Putamen (tissue), 1 donor: ENCODE measurements at regions not wholly inside any gene's neighbourhood (a gene's known extent, or its start where the extent isn't known, plus 50 kb on each side); places are given as distances from the start of the nearest gene placed in this dataset.
A peak's percentile ranks its signal among the peaks of the same experiment; 100 is the strongest.

ENCODE experiments used
- DNase-seq: peaks from one replicate; pipeline ENCODE4 v3.0.0-alpha.2; 2016; ENCODE audit warnings: low spot score

- DNase-seq = no peak
These were observed 211.9 kb downstream of the SOCS6 start for GRCh38 chr18:70500748-70501147.

DNA sequence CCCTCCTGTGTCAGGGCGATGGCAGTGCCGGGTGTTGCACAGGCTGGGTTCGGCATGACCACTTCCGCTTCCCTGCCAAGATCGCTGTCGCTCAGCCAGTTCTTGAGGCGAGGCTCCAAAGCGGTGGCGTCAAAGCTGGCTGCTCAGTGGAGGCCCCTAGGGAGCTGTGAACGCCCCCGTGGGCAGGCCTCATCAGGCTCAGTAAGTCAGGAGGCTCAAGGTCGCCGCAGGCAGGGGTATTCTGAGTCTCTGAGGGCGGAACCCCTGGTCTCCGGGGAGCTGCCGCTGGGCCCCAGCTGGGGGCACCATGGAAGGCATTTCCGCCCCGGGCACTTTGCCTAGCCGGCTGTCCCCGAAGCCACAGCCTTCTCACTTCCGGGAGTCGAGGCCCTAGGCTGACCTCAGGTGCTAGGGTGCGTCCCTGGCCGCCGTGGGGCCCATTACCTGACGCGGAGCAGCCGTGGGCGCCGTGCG lies 210.4 kb downstream of the SOCS6 start:
- DNase-seq = no peak

- no peak for DNase-seq
These were observed 207.8 kb downstream of the SOCS6 start for GRCh38 chr18:70496353-70497294.

DNA sequence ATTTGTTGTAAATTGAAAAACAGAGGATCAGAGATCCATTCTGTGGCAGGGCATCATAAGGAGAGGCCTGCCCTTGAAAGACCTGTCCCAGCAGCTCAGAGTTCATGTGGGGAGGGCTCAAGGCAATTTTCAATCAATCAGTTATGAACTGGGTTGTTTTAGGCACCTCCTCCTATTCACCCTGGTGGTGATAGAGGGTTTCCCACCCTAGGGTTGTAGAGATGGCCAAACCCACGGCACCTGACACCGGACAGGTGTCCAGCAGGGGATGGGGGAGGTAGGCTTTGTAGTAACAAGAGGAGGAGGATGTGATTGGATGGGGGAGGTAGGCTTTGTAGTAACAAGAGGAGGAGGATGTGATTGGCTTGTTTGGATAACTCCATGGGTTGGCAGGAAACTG lies 205.7 kb downstream of the SOCS6 start:
- no peak for DNase-seq

GRCh38 chr18:70493461-70493860 lies 204.6 kb downstream of the SOCS6 start:
- no peak for DNase-seq

GRCh38 chr18:70491734-70492348 lies 203.0 kb downstream of the SOCS6 start:
- DNase-seq = peak; percentile 75

GRCh38 chr18:70489986-70490933 lies 201.4 kb downstream of the SOCS6 start:
- DNase-seq = peak; percentile 60

- DNase-seq = no peak
These were observed 200.7 kb downstream of the SOCS6 start for GRCh38 chr18:70489571-70489970.

GRCh38 chr18:70469916-70470315 lies 181.1 kb downstream of the SOCS6 start:
- DNase-seq = peak; percentile 64

DNA sequence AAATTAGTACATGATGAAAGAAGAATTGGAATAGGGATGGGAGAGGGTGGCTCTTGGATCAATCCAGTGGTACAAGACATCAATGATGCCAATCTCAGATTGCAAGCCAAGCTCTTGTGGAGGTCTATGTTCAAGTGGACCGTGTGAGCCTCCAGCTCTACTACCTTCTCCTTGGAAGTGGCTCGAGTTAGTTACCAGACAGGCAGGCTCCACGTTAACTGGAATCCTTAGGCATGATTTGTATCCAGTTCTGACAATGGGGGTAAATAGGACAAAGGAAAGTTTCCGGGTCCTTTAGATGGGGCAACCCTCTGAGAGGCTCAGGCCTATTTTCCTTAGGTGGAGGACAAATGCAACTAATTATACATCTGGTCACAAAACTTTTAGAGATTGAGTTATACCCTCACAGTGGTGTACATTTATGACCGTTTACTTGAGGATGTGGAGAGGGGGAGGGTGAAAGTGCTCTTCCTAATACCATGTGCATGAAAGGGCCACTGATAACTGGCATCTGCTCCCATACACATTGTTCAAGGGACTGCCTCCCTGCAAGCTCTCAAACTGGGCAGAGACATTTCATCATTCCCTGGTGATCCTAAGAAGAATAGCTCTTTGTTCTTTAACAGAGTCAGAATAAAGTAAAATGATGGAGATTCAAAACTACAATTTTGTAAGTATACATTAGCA lies 180.2 kb downstream of the SOCS6 start:
- peak; percentile 89 for DNase-seq

- DNase-seq = peak; percentile 87
These were observed 175.7 kb downstream of the SOCS6 start for GRCh38 chr18:70464343-70465114.

GRCh38 chr18:70463085-70463484 lies 174.2 kb downstream of the SOCS6 start:
- DNase-seq = no peak

GRCh38 chr18:70462078-70462439 lies 173.2 kb downstream of the SOCS6 start:
- DNase-seq = no peak

GRCh38 chr18:70461323-70462077 lies 172.7 kb downstream of the SOCS6 start:
- no peak for DNase-seq

- peak; percentile 73 for DNase-seq
These were observed 170.9 kb downstream of the SOCS6 start for GRCh38 chr18:70459731-70460130.

DNA sequence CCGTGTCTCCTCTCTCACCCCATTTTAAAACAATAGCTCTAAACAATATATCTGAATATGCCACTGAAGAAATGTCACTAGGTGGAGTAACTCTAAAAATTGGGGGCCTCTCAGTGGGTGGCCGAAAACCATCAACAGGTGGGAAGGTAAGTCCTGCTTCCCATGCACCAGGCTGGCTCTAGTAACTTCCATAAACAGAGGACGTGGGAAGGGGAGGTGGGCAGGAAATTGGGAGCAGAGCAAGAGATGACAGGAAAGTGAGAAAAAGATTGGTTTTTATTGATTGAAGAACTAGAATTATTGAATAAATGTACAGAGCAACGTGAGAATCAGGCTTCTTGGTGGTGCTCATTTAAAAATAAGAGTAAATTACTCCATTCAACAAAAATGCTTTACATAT lies 170.4 kb downstream of the SOCS6 start:
- DNase-seq = no peak

GRCh38 chr18:70457788-70458187 lies 168.9 kb downstream of the SOCS6 start:
- DNase-seq = no peak

DNA sequence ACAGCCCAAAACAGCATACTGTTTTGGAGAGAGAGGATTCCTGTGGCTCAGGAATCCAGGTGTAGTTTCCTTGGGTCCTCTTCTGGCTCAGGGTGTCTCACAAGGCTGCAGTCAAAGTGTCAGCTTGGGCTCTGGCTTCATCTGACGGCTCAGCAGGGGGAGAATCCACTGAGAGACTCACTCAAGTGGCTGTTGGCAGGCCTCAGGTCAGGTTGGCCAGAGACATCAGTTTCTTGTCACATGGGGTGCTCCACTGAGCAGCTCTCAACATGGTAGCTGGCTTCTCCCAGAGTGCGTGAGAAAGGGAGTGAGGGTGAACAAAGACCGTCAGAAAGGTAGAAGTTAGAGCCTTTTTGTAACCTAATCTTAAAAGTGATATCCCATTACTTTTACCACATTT lies 168.4 kb downstream of the SOCS6 start:
- DNase-seq = no peak

DNA sequence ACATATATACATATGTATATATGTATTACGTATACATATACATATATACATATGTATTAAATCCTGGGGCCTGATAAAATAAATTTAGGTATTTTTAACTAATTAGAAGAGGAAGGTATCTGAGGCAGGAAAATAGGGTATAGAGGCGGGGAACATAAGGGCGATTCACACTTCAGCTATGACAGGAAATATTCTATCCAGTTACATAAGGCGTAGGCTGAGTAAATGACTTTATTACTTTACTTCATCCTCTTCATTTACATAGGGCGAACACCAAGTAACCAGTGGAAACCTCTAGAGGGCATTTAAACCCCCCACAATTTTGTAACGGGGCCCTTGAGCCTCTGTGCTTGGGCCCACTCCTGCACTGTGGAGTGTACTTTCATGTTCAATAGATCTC lies 167.5 kb downstream of the SOCS6 start:
- DNase-seq = no peak

DNA sequence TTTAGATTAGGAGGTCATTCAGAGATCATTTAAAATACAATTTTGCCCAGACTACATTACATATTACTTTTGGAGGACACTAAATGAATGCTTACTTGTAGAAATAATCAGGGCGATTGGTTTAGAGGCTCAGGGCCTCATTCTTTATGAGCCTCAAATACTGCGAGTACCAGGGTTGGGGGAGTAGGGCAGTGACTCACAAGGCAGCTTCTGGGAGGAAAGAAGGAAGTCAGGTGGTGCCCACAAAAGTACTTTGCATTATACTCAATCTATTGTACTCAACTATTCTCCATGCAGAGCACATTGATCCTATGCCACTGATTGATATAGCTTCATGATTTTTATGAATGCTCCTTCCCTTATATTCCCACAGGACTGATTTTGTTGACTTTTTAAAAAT lies 166.9 kb downstream of the SOCS6 start:
- no peak for DNase-seq
